ENCODE measurements at regions not wholly inside any gene's neighbourhood (a gene's known extent, or its start where the extent isn't known, plus 50 kb on each side); places are given as distances from the start of the nearest gene placed in this dataset.

GRCh38 chr14:86761611-86762010 is 1231.4 kb downstream of the GALC start (continued):
- TF ChIP-seq, protein P1, sequence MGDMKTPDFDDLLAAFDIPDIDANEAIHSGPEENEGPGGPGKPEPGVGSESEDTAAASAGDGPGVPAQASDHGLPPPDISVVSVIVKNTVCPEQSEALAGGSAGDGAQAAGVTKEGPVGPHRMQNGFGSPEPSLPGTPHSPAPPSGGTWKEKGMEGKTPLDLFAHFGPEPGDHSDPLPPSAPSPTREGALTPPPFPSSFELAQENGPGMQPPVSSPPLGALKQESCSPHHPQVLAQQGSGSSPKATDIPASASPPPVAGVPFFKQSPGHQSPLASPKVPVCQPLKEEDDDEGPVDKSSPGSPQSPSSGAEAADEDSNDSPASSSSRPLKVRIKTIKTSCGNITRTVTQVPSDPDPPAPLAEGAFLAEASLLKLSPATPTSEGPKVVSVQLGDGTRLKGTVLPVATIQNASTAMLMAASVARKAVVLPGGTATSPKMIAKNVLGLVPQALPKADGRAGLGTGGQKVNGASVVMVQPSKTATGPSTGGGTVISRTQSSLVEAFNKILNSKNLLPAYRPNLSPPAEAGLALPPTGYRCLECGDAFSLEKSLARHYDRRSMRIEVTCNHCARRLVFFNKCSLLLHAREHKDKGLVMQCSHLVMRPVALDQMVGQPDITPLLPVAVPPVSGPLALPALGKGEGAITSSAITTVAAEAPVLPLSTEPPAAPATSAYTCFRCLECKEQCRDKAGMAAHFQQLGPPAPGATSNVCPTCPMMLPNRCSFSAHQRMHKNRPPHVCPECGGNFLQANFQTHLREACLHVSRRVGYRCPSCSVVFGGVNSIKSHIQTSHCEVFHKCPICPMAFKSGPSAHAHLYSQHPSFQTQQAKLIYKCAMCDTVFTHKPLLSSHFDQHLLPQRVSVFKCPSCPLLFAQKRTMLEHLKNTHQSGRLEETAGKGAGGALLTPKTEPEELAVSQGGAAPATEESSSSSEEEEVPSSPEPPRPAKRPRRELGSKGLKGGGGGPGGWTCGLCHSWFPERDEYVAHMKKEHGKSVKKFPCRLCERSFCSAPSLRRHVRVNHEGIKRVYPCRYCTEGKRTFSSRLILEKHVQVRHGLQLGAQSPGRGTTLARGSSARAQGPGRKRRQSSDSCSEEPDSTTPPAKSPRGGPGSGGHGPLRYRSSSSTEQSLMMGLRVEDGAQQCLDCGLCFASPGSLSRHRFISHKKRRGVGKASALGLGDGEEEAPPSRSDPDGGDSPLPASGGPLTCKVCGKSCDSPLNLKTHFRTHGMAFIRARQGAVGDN (CRISPR knock-in tag; IDR thresholded peaks at IDR 0.05) = no peak
- TF ChIP-seq RXRA (CRISPR knock-in tag; IDR thresholded peaks at IDR 0.05) = no peak; the same call in 1 of the 2 replicates
- TF ChIP-seq, protein P2, sequence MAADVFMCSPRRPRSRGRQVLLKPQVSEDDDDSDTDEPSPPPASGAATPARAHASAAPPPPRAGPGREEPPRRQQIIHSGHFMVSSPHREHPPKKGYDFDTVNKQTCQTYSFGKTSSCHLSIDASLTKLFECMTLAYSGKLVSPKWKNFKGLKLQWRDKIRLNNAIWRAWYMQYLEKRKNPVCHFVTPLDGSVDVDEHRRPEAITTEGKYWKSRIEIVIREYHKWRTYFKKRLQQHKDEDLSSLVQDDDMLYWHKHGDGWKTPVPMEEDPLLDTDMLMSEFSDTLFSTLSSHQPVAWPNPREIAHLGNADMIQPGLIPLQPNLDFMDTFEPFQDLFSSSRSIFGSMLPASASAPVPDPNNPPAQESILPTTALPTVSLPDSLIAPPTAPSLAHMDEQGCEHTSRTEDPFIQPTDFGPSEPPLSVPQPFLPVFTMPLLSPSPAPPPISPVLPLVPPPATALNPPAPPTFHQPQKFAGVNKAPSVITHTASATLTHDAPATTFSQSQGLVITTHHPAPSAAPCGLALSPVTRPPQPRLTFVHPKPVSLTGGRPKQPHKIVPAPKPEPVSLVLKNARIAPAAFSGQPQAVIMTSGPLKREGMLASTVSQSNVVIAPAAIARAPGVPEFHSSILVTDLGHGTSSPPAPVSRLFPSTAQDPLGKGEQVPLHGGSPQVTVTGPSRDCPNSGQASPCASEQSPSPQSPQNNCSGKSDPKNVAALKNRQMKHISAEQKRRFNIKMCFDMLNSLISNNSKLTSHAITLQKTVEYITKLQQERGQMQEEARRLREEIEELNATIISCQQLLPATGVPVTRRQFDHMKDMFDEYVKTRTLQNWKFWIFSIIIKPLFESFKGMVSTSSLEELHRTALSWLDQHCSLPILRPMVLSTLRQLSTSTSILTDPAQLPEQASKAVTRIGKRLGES (CRISPR knock-in tag; IDR thresholded peaks at IDR 0.05; ENCODE audit: borderline replicate concordance) = no peak
- TF ChIP-seq NFYB (CRISPR knock-in tag; IDR thresholded peaks at IDR 0.05) = no peak

GRCh38 chr14:86756521-86757190 is 1226.7 kb downstream of the FLRT2 start:
- H3K27ac ChIP-seq (ENCODE audit: extremely low read length, insufficient read depth, low read length) = no peak overlapping the region
- 48% methylated on average over 7 of the region's 7 CpGs for WGBS (ENCODE audit: low lambda C conversion rate)
- DNase-seq (ENCODE audit: low spot score) (no peak), FAIRE-seq (no peak), ATAC-seq (no peak)
- no peaks in the 10 kb centered on the region for H3K36me3 ChIP-seq (replicated peaks in 1 of 2; ENCODE audit: control insufficient read depth in 1 of 2, insufficient read depth in 2 of 2, low read length in 2 of 2)
- in situ Hi-C loops (cut with HindIII; ENCODE audit: extremely low pct_ligation_motif_present, low pct_unique_long_range_greater_than_20kb) (no loop called here), intact Hi-C loops (cut with micrococcal nuclease; ENCODE audit: unreplicated experiment) (no loop called here)
- H3K4me3 ChIP-seq (replicated peaks in 1 of 3; ENCODE audit: insufficient read depth in 1 of 3, low read depth in 2 of 3, low read length in 3 of 3) = no peak overlapping the region
- POLR2A ChIA-PET = no interaction called here
- H3K9me3 ChIP-seq (ENCODE audit: low read length) = peaks cover 20% of the 10 kb centered on the region
- no peaks in the 10 kb centered on the region for H4K20me1 ChIP-seq (ENCODE audit: insufficient read depth, low read length)
- H3K9ac ChIP-seq (ENCODE audit: insufficient read depth, low read depth, low read length) = no peak overlapping the region
- no peak overlapping the region for H2AFZ ChIP-seq (ENCODE audit: low read length)
- H3K4me2 ChIP-seq (ENCODE audit: low read depth, low read length) = no peak overlapping the region
- CTCF ChIA-PET (ENCODE audit: low intra/inter-chr PET ratio, low total read pairs) = no interaction called here
- H3K27me3 ChIP-seq (ENCODE audit: control insufficient read depth in 1 of 2, insufficient read depth in 2 of 2, low read length in 2 of 2) = no peaks in the 10 kb centered on the region
- no TSS peak for BruUV-seq (replicated peaks)
- H3K79me2 ChIP-seq (ENCODE audit: insufficient read depth, low read length) = no peaks in the 10 kb centered on the region
- H3K4me1 ChIP-seq (ENCODE audit: insufficient read depth, low read length) = peaks cover 6% of the 10 kb centered on the region; the same call in 1 of the 2 replicates
- TF ChIP-seq KLF11 (CRISPR knock-in tag; IDR thresholded peaks at IDR 0.05) (no peak), RELA (CRISPR knock-in tag; IDR thresholded peaks at IDR 0.05) (no peak), ZNF629 (CRISPR knock-in tag; conservative IDR thresholded peaks at IDR 0.05) (no peak), FOXA1 (IDR thresholded peaks at IDR 0.05) (no peak), FOXA1 (CRISPR knock-in tag; IDR thresholded peaks at IDR 0.05) (no peak), ZNF17 (CRISPR knock-in tag; IDR thresholded peaks at IDR 0.05) (no peak), SKI (IDR thresholded peaks at IDR 0.05; ENCODE audit: partially characterized antibody) (no peak), ERF (CRISPR knock-in tag; IDR thresholded peaks at IDR 0.05) (no peak), ZNF460 (CRISPR knock-in tag; IDR thresholded peaks at IDR 0.05; ENCODE audit: borderline replicate concordance) (no peak), CBX5 (CRISPR knock-in tag; IDR thresholded peaks at IDR 0.05; ENCODE audit: borderline replicate concordance) (no peak), ZNF674 (CRISPR knock-in tag; IDR thresholded peaks at IDR 0.05; ENCODE audit: low read depth) (no peak)
- TF ChIP-seq, protein P3, sequence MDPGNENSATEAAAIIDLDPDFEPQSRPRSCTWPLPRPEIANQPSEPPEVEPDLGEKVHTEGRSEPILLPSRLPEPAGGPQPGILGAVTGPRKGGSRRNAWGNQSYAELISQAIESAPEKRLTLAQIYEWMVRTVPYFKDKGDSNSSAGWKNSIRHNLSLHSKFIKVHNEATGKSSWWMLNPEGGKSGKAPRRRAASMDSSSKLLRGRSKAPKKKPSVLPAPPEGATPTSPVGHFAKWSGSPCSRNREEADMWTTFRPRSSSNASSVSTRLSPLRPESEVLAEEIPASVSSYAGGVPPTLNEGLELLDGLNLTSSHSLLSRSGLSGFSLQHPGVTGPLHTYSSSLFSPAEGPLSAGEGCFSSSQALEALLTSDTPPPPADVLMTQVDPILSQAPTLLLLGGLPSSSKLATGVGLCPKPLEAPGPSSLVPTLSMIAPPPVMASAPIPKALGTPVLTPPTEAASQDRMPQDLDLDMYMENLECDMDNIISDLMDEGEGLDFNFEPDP (CRISPR knock-in tag; conservative IDR thresholded peaks at IDR 0.05) = no peak
